Nephron progenitor cell (in vitro differentiated cells): ENCODE measurements at regions not wholly inside any gene's neighbourhood (a gene's known extent, or its start where the extent isn't known, plus 50 kb on each side); places are given as distances from the start of the nearest gene placed in this dataset.

Source experiments
- DNase-seq: peaks from one replicate; pipeline ENCODE4 v3.0.0; 2021
- H3K27ac Mint-ChIP-seq: 2 replicates; pipeline ENCODE4 v1.8.0; 2021; ENCODE audit warnings: mild to moderate bottlenecking, moderate library complexity, mixed read lengths
- H3K27me3 Mint-ChIP-seq: 2 replicates; pipeline ENCODE4 v1.8.0; 2021; ENCODE audit warnings: mild to moderate bottlenecking, low read depth, mixed read lengths; ENCODE audit not compliant: poor library complexity
- H3K36me3 Mint-ChIP-seq: 2 replicates; pipeline ENCODE4 v1.8.0; 2021; ENCODE audit warnings: low read depth, mixed read lengths
- H3K4me1 Mint-ChIP-seq: 2 replicates; pipeline ENCODE4 v1.8.0; 2021; ENCODE audit warnings: mixed read lengths
- H3K4me3 Mint-ChIP-seq: 2 replicates; pipeline ENCODE4 v1.8.0; 2021; ENCODE audit warnings: mild to moderate bottlenecking, moderate library complexity, mixed read lengths
- H3K9me3 Mint-ChIP-seq: 2 replicates; pipeline ENCODE4 v1.8.0; 2021; ENCODE audit warnings: mild to moderate bottlenecking, moderate library complexity, mixed read lengths
- CTCF ChIP-seq: fragments of 200-600 bp; sonication (generic); IDR thresholded peaks from 2 replicates; pipeline ENCODE4 v1.5.0; 2021; ENCODE audit warnings: antibody characterized with exemption

GRCh38 chr4:79673377-79673776 is 265.3 kb upstream of the GK2 start:
- H3K4me3 Mint-ChIP-seq = no peak overlapping the region
- H3K27ac Mint-ChIP-seq = no peak overlapping the region
- H3K9me3 Mint-ChIP-seq = peaks cover 44% of the 10 kb centered on the region
- no peak for DNase-seq
- peaks cover 6% of the 10 kb centered on the region for H3K27me3 Mint-ChIP-seq
- TF ChIP-seq CTCF = no peak
- H3K4me1 Mint-ChIP-seq = no peaks in the 10 kb centered on the region
- H3K36me3 Mint-ChIP-seq = peaks cover 7% of the 10 kb centered on the region

- H3K9me3 Mint-ChIP-seq = peaks cover 26% of the 10 kb centered on the region
- no peak for DNase-seq
- TF ChIP-seq CTCF = no peak
- no peaks in the 10 kb centered on the region for H3K27me3 Mint-ChIP-seq
- no peak overlapping the region for H3K4me3 Mint-ChIP-seq
- H3K36me3 Mint-ChIP-seq = peaks cover 7% of the 10 kb centered on the region
- peaks cover 6% of the 10 kb centered on the region for H3K4me1 Mint-ChIP-seq
- H3K27ac Mint-ChIP-seq = no peak overlapping the region
Observed at GRCh38 chr4:79666875-79667274, 258.8 kb upstream of the GK2 start.

GRCh38 chr4:79666112-79666511 is 258.1 kb upstream of the GK2 start:
- no peak for DNase-seq
- Mint-ChIP-seq H3K27ac (no peak overlapping the region), H3K36me3 (peaks cover 7% of the 10 kb centered on the region), H3K27me3 (no peaks in the 10 kb centered on the region), H3K4me3 (no peak overlapping the region), H3K9me3 (peaks cover 20% of the 10 kb centered on the region), H3K4me1 (peaks cover 6% of the 10 kb centered on the region)
- no peak for TF ChIP-seq CTCF

- no peaks in the 10 kb centered on the region for H3K27me3 Mint-ChIP-seq
- H3K4me1 Mint-ChIP-seq = peaks cover 6% of the 10 kb centered on the region
- no peak for DNase-seq
- peaks cover 10% of the 10 kb centered on the region for H3K36me3 Mint-ChIP-seq
- no peak overlapping the region for H3K27ac Mint-ChIP-seq
- peaks cover 16% of the 10 kb centered on the region for H3K9me3 Mint-ChIP-seq
- no peak for TF ChIP-seq CTCF
- no peak overlapping the region for H3K4me3 Mint-ChIP-seq
Observed at GRCh38 chr4:79663865-79664264, 255.8 kb upstream of the GK2 start.

GRCh38 chr4:79663141-79663540 is 255.1 kb upstream of the GK2 start:
- Mint-ChIP-seq H3K36me3 (peaks cover 14% of the 10 kb centered on the region), H3K27me3 (no peaks in the 10 kb centered on the region), H3K27ac (no peak overlapping the region), H3K9me3 (peaks cover 19% of the 10 kb centered on the region), H3K4me1 (peaks cover 6% of the 10 kb centered on the region), H3K4me3 (no peak overlapping the region)
- no peak for DNase-seq
- no peak for TF ChIP-seq CTCF

- TF ChIP-seq CTCF = no peak
- no peak overlapping the region for H3K27ac Mint-ChIP-seq
- peaks cover 6% of the 10 kb centered on the region for H3K4me1 Mint-ChIP-seq
- H3K9me3 Mint-ChIP-seq = peaks cover 24% of the 10 kb centered on the region
- no peaks in the 10 kb centered on the region for H3K27me3 Mint-ChIP-seq
- DNase-seq = no peak
- peaks cover 18% of the 10 kb centered on the region for H3K36me3 Mint-ChIP-seq
- H3K4me3 Mint-ChIP-seq = no peak overlapping the region
Observed at GRCh38 chr4:79662651-79663050, 254.6 kb upstream of the GK2 start.
